ENCODE measurements at regions not wholly inside any gene's neighbourhood (a gene's known extent, or its start where the extent isn't known, plus 50 kb on each side); places are given as distances from the start of the nearest gene placed in this dataset.

GRCh38 chr4:121237069-121237399 lies 72.9 kb upstream of the TNIP3 start:
- no peaks in the 10 kb centered on the region for H3K36me3 ChIP-seq
- no peak overlapping the region for H3K4me3 ChIP-seq (ENCODE audit: low read depth in 1 of 2, low read length in 1 of 2)
- H3K27ac ChIP-seq = no peak overlapping the region
- no peak for TF ChIP-seq CTCF (IDR thresholded peaks at IDR 0.05)
- no peaks in the 10 kb centered on the region for H3K9me3 ChIP-seq
- no peaks in the 10 kb centered on the region for H3K4me1 ChIP-seq (ENCODE audit: control insufficient read depth in 1 of 2, insufficient read depth in 1 of 2, low read depth in 1 of 2, low read length in 1 of 2)
- no peaks in the 10 kb centered on the region for H3K27me3 ChIP-seq

GRCh38 chr4:121236353-121237068 lies 72.4 kb upstream of the TNIP3 start:
- Histone ChIP-seq H3K9me3 (no peaks in the 10 kb centered on the region), H3K36me3 (no peaks in the 10 kb centered on the region), H3K4me1 (ENCODE audit: control insufficient read depth in 1 of 2, insufficient read depth in 1 of 2, low read depth in 1 of 2, low read length in 1 of 2) (no peaks in the 10 kb centered on the region), H3K4me3 (ENCODE audit: low read depth in 1 of 2, low read length in 1 of 2) (no peak overlapping the region), H3K27ac (no peak overlapping the region), H3K27me3 (no peaks in the 10 kb centered on the region)
- no peak for TF ChIP-seq CTCF (IDR thresholded peaks at IDR 0.05)

- no peaks in the 10 kb centered on the region for H3K4me1 ChIP-seq (ENCODE audit: control insufficient read depth in 1 of 2, insufficient read depth in 1 of 2, low read depth in 1 of 2, low read length in 1 of 2)
- no peaks in the 10 kb centered on the region for H3K9me3 ChIP-seq
- TF ChIP-seq CTCF (IDR thresholded peaks at IDR 0.05) = no peak
- H3K36me3 ChIP-seq = no peaks in the 10 kb centered on the region
- no peak overlapping the region for H3K27ac ChIP-seq
- H3K4me3 ChIP-seq (ENCODE audit: low read depth in 1 of 2, low read length in 1 of 2) = no peak overlapping the region
- no peaks in the 10 kb centered on the region for H3K27me3 ChIP-seq
These were observed 69.9 kb upstream of the TNIP3 start for GRCh38 chr4:121233982-121234381.

- Histone ChIP-seq H3K4me1 (ENCODE audit: control insufficient read depth in 1 of 2, insufficient read depth in 1 of 2, low read depth in 1 of 2, low read length in 1 of 2) (no peaks in the 10 kb centered on the region), H3K4me3 (ENCODE audit: low read depth in 1 of 2, low read length in 1 of 2) (no peak overlapping the region), H3K9me3 (no peaks in the 10 kb centered on the region), H3K36me3 (no peaks in the 10 kb centered on the region), H3K27ac (no peak overlapping the region), H3K27me3 (no peaks in the 10 kb centered on the region)
- TF ChIP-seq CTCF (IDR thresholded peaks at IDR 0.05) = no peak
These were observed 65.9 kb upstream of the TNIP3 start for GRCh38 chr4:121229993-121230392.

- Histone ChIP-seq H3K27me3 (no peaks in the 10 kb centered on the region), H3K36me3 (no peaks in the 10 kb centered on the region), H3K27ac (no peak overlapping the region), H3K4me3 (ENCODE audit: low read depth in 1 of 2, low read length in 1 of 2) (no peak overlapping the region), H3K4me1 (ENCODE audit: control insufficient read depth in 1 of 2, insufficient read depth in 1 of 2, low read depth in 1 of 2, low read length in 1 of 2) (no peaks in the 10 kb centered on the region), H3K9me3 (no peaks in the 10 kb centered on the region)
- no peak for TF ChIP-seq CTCF (IDR thresholded peaks at IDR 0.05)
These were observed 64.7 kb upstream of the TNIP3 start for GRCh38 chr4:121228848-121229247.
